Endothelial cell (in vitro differentiated cells): ENCODE measurements at regions not wholly inside any gene's neighbourhood (a gene's known extent, or its start where the extent isn't known, plus 50 kb on each side); places are given as distances from the start of the nearest gene placed in this dataset.

Experiments used
- DNase-seq: peaks from one replicate; pipeline ENCODE4 v3.0.0; 2021; ENCODE audit warnings: low spot score
- H3K27ac Mint-ChIP-seq: one replicate; pipeline ENCODE4 v1.8.0; 2021; ENCODE audit warnings: mixed read lengths, inconsistent platforms; ENCODE audit not compliant: unreplicated experiment
- H3K27me3 Mint-ChIP-seq: one replicate; pipeline ENCODE4 v1.8.0; 2021; ENCODE audit warnings: mild to moderate bottlenecking, moderate library complexity, mixed read lengths, inconsistent platforms; ENCODE audit not compliant: unreplicated experiment
- H3K36me3 Mint-ChIP-seq: one replicate; pipeline ENCODE4 v1.8.0; 2021; ENCODE audit warnings: mild to moderate bottlenecking, low read depth, mixed read lengths, inconsistent platforms; ENCODE audit not compliant: unreplicated experiment
- H3K4me1 Mint-ChIP-seq: one replicate; pipeline ENCODE4 v1.8.0; 2021; ENCODE audit warnings: mild to moderate bottlenecking, mixed read lengths, inconsistent platforms; ENCODE audit not compliant: unreplicated experiment
- H3K4me3 Mint-ChIP-seq: one replicate; pipeline ENCODE4 v1.8.0; 2021; ENCODE audit warnings: mild to moderate bottlenecking, mixed read lengths, inconsistent platforms; ENCODE audit not compliant: unreplicated experiment
- H3K9me3 Mint-ChIP-seq: one replicate; pipeline ENCODE4 v1.8.0; 2021; ENCODE audit warnings: mixed read lengths, inconsistent platforms; ENCODE audit not compliant: unreplicated experiment
- TF ChIP-seq, protein P1 (sequence below): fragments of 200-600 bp; sonication (generic); IDR thresholded peaks from one replicate; pipeline ENCODE4 v1.5.0; 2021; ENCODE audit warnings: antibody characterized with exemption; ENCODE audit not compliant: unreplicated experiment

DNA sequence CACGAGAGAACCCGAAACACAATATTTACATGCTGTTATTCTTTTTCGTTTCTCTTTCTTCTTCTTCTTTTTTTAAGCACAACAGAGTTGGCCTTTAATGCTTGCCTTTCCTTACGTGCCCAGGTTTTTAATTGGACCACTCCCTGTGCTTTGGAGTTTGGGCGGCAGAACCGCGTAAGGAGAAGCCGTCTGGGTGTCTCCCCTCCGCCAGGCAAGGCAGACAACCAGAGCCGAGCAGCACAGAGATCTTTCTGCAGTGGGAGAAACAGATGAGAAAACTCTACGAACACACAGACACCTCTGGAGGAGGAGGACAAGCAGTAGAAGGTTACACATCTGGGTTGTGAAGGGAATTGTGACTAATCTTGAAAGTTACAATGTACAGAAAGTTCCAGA lies 150.0 kb upstream of the UBL3 start:
- Mint-ChIP-seq H3K4me1 (peaks cover 3% of the 10 kb centered on the region), H3K27ac (no peak overlapping the region), H3K27me3 (no peaks in the 10 kb centered on the region), H3K9me3 (no peaks in the 10 kb centered on the region), H3K36me3 (no peaks in the 10 kb centered on the region), H3K4me3 (no peak overlapping the region)
- no peak for DNase-seq
- TF ChIP-seq, protein P1, sequence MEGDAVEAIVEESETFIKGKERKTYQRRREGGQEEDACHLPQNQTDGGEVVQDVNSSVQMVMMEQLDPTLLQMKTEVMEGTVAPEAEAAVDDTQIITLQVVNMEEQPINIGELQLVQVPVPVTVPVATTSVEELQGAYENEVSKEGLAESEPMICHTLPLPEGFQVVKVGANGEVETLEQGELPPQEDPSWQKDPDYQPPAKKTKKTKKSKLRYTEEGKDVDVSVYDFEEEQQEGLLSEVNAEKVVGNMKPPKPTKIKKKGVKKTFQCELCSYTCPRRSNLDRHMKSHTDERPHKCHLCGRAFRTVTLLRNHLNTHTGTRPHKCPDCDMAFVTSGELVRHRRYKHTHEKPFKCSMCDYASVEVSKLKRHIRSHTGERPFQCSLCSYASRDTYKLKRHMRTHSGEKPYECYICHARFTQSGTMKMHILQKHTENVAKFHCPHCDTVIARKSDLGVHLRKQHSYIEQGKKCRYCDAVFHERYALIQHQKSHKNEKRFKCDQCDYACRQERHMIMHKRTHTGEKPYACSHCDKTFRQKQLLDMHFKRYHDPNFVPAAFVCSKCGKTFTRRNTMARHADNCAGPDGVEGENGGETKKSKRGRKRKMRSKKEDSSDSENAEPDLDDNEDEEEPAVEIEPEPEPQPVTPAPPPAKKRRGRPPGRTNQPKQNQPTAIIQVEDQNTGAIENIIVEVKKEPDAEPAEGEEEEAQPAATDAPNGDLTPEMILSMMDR = no peak

DNA sequence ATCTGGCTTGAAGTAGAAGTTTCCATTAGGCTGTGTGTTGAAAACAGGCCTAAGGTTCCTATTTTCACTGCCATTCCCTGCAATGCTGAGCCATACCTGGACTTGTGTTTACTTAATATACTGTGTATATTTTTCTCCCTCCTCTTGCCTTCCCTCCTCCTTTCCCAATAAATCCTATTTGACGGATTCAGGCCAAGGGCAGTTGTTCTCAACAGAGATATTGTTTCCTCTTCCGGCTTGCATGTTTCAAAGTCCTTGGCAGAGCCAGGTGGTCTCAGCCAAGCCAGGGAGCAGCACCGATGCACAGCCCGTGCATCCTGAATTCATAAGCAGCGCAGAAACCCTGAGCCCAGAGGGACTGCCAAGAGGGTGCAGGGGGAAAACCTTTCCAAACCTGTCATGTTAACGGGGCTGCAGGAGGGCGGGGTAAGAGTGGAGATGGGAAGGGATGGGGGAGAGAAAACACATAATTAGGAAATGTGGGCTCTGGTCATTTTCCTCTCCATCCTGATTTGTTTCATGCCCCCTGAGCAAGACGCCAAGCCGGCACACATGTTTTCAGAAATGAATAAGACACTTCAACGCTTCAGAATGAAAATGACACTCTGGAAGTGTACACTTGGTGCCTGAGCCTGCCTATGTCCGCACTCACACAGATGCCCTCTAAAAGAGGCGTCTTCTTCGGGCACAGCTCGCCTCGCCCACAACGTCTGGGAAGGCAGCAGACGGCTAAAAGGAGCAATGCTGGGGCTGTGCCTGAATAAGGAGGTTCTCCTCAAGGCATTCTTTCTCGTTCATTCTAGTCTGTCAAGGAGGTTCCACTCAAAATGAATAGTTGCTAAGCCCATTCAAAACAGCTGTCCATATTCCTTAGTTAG lies 149.3 kb upstream of the UBL3 start:
- Mint-ChIP-seq H3K4me3 (no peak overlapping the region), H3K9me3 (no peaks in the 10 kb centered on the region), H3K4me1 (peaks cover 3% of the 10 kb centered on the region)

DNA sequence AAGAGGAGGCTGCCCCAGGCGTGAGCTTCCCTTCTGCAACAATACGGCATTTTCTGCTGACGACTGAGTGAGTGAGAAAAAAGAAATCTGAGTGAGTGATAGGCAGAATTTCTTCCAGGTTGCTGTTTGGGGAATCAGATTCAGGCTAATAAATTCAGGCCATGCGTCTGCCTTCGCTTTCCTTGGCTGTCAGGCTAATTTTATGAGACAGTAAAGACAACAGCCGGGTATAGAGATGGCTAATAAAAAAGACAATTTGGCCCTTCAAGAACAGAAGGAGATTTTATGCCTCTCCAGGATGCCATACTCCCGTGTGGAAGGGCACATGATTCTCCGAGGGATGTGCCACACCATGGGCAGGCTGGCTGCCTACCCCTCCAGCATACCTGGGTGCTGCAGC lies 145.9 kb upstream of the UBL3 start:
- TF ChIP-seq, protein P1 = no peak
- Mint-ChIP-seq H3K9me3 (no peaks in the 10 kb centered on the region), H3K4me1 (peaks cover 4% of the 10 kb centered on the region)

More for the DNA sequence above, 149.3 kb upstream of the UBL3 start:
- no peak for DNase-seq
- Mint-ChIP-seq H3K27ac (no peak overlapping the region), H3K36me3 (no peaks in the 10 kb centered on the region), H3K27me3 (no peaks in the 10 kb centered on the region)
- TF ChIP-seq, protein P1 = no peak

DNA sequence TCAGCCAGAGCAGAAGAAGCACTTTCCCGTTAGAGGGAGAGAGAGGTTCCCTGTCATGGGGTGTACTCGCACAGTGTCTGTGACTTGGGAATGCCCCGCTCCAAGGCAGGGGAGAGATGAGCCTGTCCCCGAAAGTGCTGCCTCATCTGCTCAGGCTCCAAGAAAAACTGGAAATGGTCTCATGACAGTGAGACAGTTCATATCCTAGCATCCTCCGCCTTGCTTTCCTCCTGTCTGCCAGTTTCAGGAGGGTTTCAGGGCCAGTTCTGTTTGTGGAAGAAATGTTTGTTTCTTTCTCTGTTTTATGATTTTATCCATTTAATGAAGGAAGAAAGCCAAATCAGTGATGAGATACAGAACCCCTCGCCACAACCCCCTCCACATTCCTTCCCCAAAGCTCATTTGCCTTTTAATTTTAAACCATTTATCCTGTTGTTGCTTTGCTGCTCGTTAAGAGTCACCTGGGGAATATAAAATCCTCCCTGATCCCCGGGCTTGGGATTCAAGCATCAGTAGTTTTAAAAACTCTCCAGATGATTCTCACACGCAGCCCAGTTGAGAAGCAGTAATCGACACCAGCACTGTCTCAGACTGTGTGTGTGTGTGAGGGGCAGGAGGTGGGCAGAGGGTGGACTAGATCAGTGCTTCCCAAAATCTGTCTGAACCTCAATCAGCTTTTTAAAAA lies 144.6 kb upstream of the UBL3 start:
- TF ChIP-seq, protein P1 = no peak
- Mint-ChIP-seq H3K9me3 (no peaks in the 10 kb centered on the region), H3K36me3 (no peaks in the 10 kb centered on the region), H3K4me1 (peaks cover 4% of the 10 kb centered on the region), H3K4me3 (no peak overlapping the region), H3K27me3 (peaks cover 2% of the 10 kb centered on the region), H3K27ac (no peak overlapping the region)
- DNase-seq = no peak

More for the DNA sequence above, 145.9 kb upstream of the UBL3 start:
- Mint-ChIP-seq H3K27ac (no peak overlapping the region), H3K36me3 (no peaks in the 10 kb centered on the region), H3K27me3 (no peaks in the 10 kb centered on the region), H3K4me3 (no peak overlapping the region)
- no peak for DNase-seq
